ENCODE measurements at regions not wholly inside any gene's neighbourhood (a gene's known extent, or its start where the extent isn't known, plus 50 kb on each side); places are given as distances from the start of the nearest gene placed in this dataset.

DNA sequence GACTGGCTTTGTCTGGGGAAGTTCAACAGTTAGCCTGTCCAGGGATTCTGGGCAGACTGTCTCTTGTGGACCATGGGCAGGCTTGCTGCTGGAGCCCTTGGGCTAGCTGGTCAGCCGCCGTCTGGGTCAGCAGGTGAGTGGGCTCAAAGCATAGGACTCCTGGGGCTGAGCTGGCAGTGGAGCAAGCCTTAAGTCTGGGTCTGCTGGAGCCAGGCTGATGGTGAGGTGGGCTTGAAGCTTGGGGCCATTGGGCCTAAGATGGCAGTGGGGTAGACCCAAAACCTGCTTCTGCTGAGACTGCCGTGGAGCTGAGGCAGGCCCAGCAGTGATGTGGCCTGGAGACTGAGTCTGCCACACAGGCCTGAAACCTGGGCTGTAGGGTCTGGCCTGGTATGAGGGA, 645.1 kb downstream of the RAPGEF2 start:
- Histone ChIP-seq H4K20me1 (ENCODE audit: insufficient read depth) (no peaks in the 10 kb centered on the region), H3K79me2 (ENCODE audit: insufficient read depth, low read length) (no peaks in the 10 kb centered on the region), H3K4me2 (ENCODE audit: low read length) (no peak overlapping the region), H3K9me3 (ENCODE audit: control insufficient read depth in 1 of 2, insufficient read depth in 1 of 2, low read depth in 1 of 2, low read length in 2 of 2) (no peaks in the 10 kb centered on the region; a peak in 1 of 4 replicates), H3K27ac (ENCODE audit: low read depth, low read length) (no peak overlapping the region), H3K4me3 (replicated peaks in 1 of 2; ENCODE audit: low read depth in 1 of 2, low read length in 2 of 2) (no peak overlapping the region), H3K27me3 (ENCODE audit: insufficient read depth, low read length) (no peaks in the 10 kb centered on the region), H3K9me2 (ENCODE audit: insufficient read depth) (no peaks in the 10 kb centered on the region), H3K9ac (ENCODE audit: low read length) (no peak overlapping the region), H3K4me1 (ENCODE audit: control insufficient read depth in 1 of 2, insufficient read depth in 2 of 2, low read length in 2 of 2) (no peaks in the 10 kb centered on the region), H2AFZ (ENCODE audit: low read depth, low read length, poor library complexity, severe bottlenecking) (no peak overlapping the region), H3K36me3 (ENCODE audit: control insufficient read depth in 1 of 2, insufficient read depth in 2 of 2, low read length in 2 of 2) (no peaks in the 10 kb centered on the region)
- CTCF ChIA-PET = no interaction called here
- BruUV-seq (replicated peaks) = no TSS peak
- no peak for ATAC-seq
- POLR2A ChIA-PET = no interaction called here
- no peak for DNase-seq (ENCODE audit: low read depth, low spot score)
- TF ChIP-seq CBX3 (IDR thresholded peaks at IDR 0.05; ENCODE audit: low read depth) (no peak), CEBPB (IDR thresholded peaks at IDR 0.05; ENCODE audit: low read depth) (no peak), FOSL1 (IDR thresholded peaks at IDR 0.05; ENCODE audit: low read depth) (no peak), EZH2phosphoT487 (IDR thresholded peaks at IDR 0.05; ENCODE audit: borderline replicate concordance) (no peak), ZFX (IDR thresholded peaks at IDR 0.05) (no peak), ELF1 (IDR thresholded peaks at IDR 0.05; ENCODE audit: borderline replicate concordance, low read depth) (no peak), SIN3A (IDR thresholded peaks at IDR 0.05; ENCODE audit: low read depth) (no peak), EGR1 (IDR thresholded peaks at IDR 0.05; ENCODE audit: low read depth) (no peak), RAD21 (IDR thresholded peaks at IDR 0.05; ENCODE audit: low read depth) (no peak), SP1 (IDR thresholded peaks at IDR 0.05; ENCODE audit: low read depth) (no peak), EZH2 (IDR thresholded peaks at IDR 0.05) (no peak), YY1 (IDR thresholded peaks at IDR 0.05; ENCODE audit: extremely low read depth, insufficient replicate concordance, low read depth, low read length) (no peak), POLR2A (IDR thresholded peaks at IDR 0.05; ENCODE audit: borderline replicate concordance, extremely low read depth, insufficient read depth, insufficient read length) (no peak)
- TF ChIP-seq, protein P1, sequence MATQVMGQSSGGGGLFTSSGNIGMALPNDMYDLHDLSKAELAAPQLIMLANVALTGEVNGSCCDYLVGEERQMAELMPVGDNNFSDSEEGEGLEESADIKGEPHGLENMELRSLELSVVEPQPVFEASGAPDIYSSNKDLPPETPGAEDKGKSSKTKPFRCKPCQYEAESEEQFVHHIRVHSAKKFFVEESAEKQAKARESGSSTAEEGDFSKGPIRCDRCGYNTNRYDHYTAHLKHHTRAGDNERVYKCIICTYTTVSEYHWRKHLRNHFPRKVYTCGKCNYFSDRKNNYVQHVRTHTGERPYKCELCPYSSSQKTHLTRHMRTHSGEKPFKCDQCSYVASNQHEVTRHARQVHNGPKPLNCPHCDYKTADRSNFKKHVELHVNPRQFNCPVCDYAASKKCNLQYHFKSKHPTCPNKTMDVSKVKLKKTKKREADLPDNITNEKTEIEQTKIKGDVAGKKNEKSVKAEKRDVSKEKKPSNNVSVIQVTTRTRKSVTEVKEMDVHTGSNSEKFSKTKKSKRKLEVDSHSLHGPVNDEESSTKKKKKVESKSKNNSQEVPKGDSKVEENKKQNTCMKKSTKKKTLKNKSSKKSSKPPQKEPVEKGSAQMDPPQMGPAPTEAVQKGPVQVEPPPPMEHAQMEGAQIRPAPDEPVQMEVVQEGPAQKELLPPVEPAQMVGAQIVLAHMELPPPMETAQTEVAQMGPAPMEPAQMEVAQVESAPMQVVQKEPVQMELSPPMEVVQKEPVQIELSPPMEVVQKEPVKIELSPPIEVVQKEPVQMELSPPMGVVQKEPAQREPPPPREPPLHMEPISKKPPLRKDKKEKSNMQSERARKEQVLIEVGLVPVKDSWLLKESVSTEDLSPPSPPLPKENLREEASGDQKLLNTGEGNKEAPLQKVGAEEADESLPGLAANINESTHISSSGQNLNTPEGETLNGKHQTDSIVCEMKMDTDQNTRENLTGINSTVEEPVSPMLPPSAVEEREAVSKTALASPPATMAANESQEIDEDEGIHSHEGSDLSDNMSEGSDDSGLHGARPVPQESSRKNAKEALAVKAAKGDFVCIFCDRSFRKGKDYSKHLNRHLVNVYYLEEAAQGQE (IDR thresholded peaks at IDR 0.05; ENCODE audit: low read depth) = no peak
- intact Hi-C loops (cut with micrococcal nuclease) = no loop called here
- RAD21 ChIA-PET (ENCODE audit: low non-redundant PET in 1 of 2, low total read pairs in 2 of 2, uncharacterized antibody in 2 of 2, unreplicated experiment in 2 of 2) = no interaction called here

Measured in HCT116 (cell line).